SKM-1 treated with dmso at 0.1 percent for 144 hours (cell line): ENCODE measurements at regions not wholly inside any gene's neighbourhood (a gene's known extent, or its start where the extent isn't known, plus 50 kb on each side); places are given as distances from the start of the nearest gene placed in this dataset.
"Not testable (repeated sequence)": the region's sequence is repeated elsewhere in the genome, so short reads cannot be mapped to it uniquely, and the experiment has no call there.

Experiments used
- DNase-seq: peaks from one replicate; lab custom pipeline; 2025; ENCODE audit not compliant: unreplicated experiment; lab: John Stamatoyannopoulos, UW

DNA sequence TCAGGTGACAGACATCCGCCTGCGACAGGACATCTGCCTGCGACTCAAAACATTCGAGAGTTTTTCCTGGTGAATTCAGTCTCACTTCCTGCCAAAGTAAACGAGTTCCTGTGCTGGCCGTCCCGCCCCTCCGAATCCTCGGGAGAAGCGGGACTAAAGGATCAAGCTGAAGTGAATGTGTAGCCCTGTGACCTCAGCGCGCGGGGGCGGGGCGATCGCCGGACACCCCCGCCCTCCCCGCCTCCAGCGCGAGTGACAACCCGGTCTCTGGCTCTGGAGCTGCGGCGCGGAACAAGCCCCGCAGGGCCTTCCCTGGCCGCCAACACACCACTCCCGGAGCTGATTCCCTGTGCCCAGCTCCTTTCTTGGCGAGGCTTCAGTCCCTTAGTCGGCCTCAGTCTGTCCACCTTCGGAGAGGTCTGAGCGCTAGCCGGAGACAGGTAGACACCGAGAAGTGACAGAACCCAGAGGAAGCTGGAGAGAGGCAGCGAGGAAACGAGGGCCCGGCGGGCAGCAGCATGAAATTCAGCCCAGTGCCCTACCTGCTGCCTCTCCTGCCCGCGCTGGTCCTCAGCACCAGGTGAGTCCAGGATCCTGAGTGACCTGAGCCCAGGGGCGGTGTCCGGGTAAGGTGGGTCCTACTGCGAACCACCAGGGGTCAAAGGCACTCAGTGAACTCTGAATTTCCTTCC is 766.4 kb upstream of the LUZP2 start:
- no peak for DNase-seq

GRCh38 chr11:23732026-23732425 is 764.8 kb upstream of the LUZP2 start:
- no peak for DNase-seq

GRCh38 chr11:23746896-23747295 is 750.0 kb upstream of the LUZP2 start:
- DNase-seq, result no peak

DNA sequence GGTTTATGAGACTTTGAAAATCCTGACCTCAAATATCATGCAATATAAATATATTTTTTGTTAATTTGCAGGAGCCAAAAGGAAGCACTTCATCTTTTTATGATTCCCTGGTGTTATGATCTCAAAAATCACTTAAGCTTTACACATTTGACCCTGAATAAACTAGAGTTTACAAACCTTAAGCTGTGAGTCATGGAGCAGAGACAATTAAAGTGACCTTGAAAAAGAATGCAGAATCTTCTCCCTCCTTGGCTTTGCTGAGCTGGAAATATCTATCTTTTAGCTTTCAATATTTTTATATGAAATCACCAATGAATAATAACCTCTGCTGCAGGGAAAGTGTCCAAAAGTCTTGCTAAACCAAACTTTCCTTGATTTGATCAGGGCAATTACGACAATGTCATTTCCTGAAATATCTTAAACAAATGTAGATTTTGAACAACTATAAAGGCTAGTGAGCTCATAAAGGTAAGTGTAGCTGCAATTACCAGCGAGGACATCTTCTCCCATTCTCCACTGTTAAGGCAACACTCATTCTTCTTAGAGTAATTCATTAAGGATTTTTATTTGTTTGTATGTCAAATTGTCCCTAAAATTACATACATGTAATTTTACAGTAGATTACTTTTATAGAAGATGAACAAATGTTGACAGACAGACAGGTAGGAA is 747.0 kb upstream of the LUZP2 start:
- no peak for DNase-seq

- no peak for DNase-seq
Measured at GRCh38 chr11:23751280-23751679, 745.6 kb upstream of the LUZP2 start.

DNA sequence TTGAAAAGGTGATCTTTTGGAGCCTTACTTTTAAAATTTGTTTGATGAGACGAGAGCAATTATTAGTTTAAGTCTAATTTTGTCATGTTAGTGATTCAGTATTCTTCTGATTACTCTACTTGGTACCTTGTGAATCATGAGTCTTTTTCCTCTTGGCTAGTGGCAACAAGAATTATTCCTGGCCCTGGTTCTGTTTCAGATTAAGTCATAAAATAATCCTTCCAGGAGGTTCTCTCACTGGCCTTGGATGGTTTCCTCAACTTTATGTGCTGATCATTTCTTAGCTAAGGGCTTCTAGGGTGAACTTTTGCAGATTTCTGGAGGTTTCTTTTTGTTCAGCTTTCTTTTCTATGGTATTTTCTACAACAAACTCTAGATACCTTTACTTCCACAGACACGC is 741.8 kb upstream of the LUZP2 start:
- DNase-seq, result no peak

GRCh38 chr11:23755769-23756168 is 741.1 kb upstream of the LUZP2 start:
- no peak for DNase-seq

DNA sequence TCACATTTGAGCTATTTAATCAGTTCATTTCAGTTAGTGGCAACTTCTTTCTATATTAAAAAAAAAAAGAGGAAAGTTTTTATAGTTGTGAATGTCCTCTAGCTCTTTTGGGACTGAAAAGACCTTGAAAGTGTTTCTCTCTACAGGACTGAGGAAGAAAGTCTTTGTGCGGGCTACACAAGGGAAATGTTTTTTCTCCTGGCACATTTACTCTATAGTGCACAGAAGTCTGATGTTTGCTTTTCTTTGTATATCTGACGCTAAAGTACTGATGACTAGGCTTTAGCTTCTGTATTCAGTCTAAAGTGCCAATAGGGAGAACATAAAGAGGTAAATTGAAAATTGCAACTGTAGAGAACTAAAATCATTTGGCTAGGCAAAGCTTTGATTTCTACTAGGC is 737.4 kb upstream of the LUZP2 start:
- no peak for DNase-seq

DNA sequence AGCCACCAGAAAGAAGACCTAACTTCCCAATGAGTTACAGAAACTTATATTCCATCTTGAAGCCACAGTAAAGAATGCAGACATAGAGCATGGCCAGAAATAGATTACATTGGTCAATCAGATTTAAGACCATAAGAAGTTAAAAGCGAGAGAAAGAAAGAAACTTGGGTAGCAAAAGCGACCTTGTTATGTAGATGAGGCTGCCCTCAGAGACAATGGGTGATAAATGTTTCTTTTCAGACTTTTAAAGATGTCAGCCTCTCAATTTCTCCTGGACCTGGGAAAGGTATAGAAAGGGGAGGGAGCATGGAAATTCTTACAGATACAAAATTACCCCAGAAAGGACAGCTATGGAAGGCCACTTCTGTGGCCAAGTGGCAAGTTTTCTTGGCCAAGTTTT is 732.6 kb upstream of the LUZP2 start:
- DNase-seq, result no peak

- DNase-seq, result no peak
Measured at GRCh38 chr11:23765682-23766252, 731.1 kb upstream of the LUZP2 start.

- DNase-seq, result no peak
Measured at GRCh38 chr11:23767576-23767975, 729.3 kb upstream of the LUZP2 start.

- no peak for DNase-seq
Measured at GRCh38 chr11:23769214-23769613, 727.6 kb upstream of the LUZP2 start.

DNA sequence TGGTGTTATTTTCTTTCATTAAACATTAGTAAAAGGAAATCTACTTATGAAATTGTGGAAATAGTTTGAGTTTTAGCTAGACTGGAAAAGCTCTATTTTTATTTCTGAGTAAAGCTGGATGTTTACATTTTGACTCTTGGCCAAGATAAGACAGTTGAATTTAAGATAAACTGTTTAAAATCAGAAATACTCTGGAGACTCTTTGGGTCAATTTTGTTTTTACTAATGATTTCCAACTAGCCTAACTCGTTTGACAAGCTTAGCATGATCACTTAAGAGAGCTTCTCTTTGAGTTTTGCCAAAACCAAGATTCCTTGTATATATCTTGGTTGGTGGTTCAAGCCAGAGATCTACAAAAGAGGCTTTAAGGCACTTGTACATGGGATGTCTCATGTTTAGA is 724.8 kb upstream of the LUZP2 start:
- DNase-seq, result no peak

- DNase-seq, result no peak
Measured at GRCh38 chr11:23778971-23779370, 717.9 kb upstream of the LUZP2 start.

DNA sequence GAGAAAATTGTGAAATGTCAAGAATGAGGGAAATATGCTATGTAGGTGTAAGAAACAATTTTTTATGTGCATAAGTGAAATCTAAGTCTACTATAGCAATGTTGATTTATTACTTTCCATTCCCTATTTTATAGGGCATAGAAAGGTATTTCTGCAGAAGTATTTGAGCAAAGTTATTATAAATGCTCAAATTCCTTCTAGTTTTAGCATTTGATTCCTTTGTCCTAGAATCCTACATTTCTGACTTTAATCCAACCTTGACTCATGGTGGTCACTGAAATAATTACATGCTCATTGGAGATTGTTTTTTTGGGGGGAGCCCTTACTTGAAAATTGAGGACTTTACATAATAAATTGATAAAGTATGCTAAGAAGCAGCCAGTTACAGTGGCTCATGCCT is 716.6 kb upstream of the LUZP2 start:
- no peak for DNase-seq

DNA sequence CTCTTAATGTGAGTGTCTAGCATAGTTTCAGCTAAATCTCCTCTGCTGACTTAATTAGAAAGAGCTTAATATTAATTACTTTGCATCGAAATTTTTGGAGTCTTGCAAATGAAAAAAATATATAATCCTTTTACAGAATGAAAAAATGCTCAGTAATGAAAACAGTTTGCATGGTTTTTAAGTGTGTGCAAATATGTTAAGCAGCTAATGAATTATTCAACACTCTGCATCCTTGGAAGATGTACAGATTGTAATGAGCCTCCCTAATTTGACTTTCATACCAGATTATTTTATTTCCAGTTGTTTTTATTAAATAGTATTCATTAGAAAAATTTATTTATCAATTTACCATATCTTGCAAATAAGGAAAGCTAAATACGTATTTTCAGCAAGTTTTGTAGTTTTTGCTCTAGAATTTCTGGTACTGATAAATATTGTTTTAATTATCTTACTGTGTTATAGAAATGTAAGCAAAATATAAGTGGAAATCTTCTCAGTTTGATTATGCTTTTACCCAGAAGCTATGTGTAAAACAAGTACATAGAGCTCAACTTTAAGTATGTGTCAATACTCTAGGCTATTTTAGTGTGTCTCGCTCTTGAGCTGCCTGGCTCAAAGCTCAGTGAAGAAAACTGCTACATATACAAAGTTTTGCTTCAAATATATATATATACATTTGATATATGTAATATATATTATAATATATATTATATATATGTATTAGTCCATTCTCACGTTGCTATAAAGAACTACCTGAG is 714.9 kb upstream of the LUZP2 start:
- no peak for DNase-seq

GRCh38 chr11:23786974-23787373 is 709.9 kb upstream of the LUZP2 start:
- not testable (repeated sequence) for DNase-seq

GRCh38 chr11:23789200-23789853 is 707.5 kb upstream of the LUZP2 start:
- DNase-seq, result no peak

DNA sequence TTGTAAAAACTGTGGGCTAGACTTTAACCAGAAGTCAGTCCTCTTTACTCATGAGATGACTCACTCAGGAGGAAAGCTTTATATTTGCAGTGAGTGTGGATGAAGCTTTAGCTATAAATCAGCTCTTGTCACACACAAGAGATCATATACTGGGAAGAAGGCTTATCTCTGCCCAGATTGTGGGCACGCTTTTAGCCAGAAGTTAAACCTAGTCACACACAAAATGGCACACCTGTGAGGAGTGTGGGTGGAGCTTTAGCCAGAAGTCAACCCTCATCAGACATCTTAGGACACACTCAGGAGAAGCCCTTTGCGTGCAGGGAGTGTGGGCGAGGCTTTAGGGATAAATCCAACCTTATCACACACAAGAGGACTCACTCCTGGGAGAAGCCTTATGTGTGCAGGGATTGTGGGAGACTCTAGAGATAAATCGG is 706.9 kb upstream of the LUZP2 start:
- no peak for DNase-seq

GRCh38 chr11:23797624-23798419 is 699.0 kb upstream of the LUZP2 start:
- DNase-seq, result no peak
